ENCODE measurements at regions not wholly inside any gene's neighbourhood (a gene's known extent, or its start where the extent isn't known, plus 50 kb on each side); places are given as distances from the start of the nearest gene placed in this dataset.

DNA sequence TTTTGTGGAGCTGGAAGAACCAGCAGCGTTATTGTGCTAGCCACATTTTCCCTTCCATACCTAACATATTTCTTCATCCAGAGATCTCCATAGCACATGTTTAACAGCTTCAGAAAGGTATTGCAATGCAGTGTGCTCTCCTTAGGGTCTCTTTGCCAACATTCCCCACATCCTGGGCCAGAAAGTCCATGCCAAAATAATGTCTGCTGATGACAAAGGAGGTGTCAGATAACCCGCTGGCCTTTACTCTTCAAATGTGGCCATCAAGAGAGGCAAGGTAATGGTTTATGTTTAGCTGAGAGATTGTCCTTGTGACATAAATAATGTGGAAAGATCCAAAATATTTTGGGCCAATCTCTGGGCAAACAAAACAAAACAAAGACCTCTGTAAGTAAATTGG lies 1027.7 kb downstream of the NLGN4Y start:
- Mint-ChIP-seq H3K4me3 (no peak overlapping the region), H3K9me3 (no peaks in the 10 kb centered on the region), H3K4me1 (no peaks in the 10 kb centered on the region), H3K27me3 (peaks cover 0 to 2% (median 0%) of the 10 kb centered on the region in 5 donors), H3K36me3 (no peaks in the 10 kb centered on the region), H3K27ac (no peak overlapping the region)
- ATAC-seq (no peak), DNase-seq (no peak)
- POLR2A ChIA-PET, result no interaction called here

DNA sequence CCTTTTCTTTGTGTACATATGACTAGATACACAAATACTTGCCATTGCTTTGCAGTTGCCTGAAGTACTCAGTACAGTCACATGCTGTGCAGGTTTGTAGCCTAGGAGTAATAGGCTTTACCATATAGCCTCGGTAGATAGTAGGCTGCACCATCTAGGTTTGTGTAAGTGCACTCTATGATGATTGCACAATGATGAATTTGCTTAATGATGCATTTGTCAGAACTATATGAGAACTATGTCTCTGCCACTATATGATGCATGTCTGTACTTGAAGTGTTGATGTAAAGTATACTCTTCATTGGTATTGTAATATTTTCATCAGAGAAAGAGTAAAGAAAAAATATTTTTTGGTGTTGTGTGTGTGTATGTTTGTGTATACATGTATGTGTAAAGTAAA lies 1030.7 kb downstream of the NLGN4Y start:
- H3K36me3 Mint-ChIP-seq, result no peaks in the 10 kb centered on the region

GRCh38 chrY:15559169-15559568 lies 1034.8 kb downstream of the NLGN4Y start:
- Mint-ChIP-seq H3K27ac (no peak overlapping the region), H3K9me3 (no peaks in the 10 kb centered on the region), H3K4me3 (no peak overlapping the region), H3K36me3 (no peaks in the 10 kb centered on the region), H3K27me3 (no peaks in the 10 kb centered on the region), H3K4me1 (no peaks in the 10 kb centered on the region)
- ATAC-seq, result no peak
- POLR2A ChIA-PET, result no interaction called here
- DNase-seq, result no peak

More for the DNA sequence above, 1030.7 kb downstream of the NLGN4Y start:
- H3K9me3 Mint-ChIP-seq, result no peaks in the 10 kb centered on the region
- H3K27me3 Mint-ChIP-seq, result no peaks in the 10 kb centered on the region
- H3K4me1 Mint-ChIP-seq, result no peaks in the 10 kb centered on the region
- no peak overlapping the region for H3K27ac Mint-ChIP-seq
- POLR2A ChIA-PET, result no interaction called here
- DNase-seq (no peak), ATAC-seq (no peak)
- no peak overlapping the region for H3K4me3 Mint-ChIP-seq

GRCh38 chrY:15560840-15561239 lies 1036.5 kb downstream of the NLGN4Y start:
- ATAC-seq, result no peak
- no peak overlapping the region for H3K4me3 Mint-ChIP-seq
- DNase-seq, result no peak

GRCh38 chrY:15561501-15562289 lies 1037.4 kb downstream of the NLGN4Y start:
- no peak overlapping the region for H3K4me3 Mint-ChIP-seq
- H3K4me1 Mint-ChIP-seq, result no peaks in the 10 kb centered on the region
- H3K27me3 Mint-ChIP-seq, result no peaks in the 10 kb centered on the region
- peaks cover 0 to 3% (median 0%) of the 10 kb centered on the region in 9 donors for H3K9me3 Mint-ChIP-seq
- no peak for ATAC-seq
- no peaks in the 10 kb centered on the region for H3K36me3 Mint-ChIP-seq
- no peak for DNase-seq
- POLR2A ChIA-PET, result no interaction called here
- H3K27ac Mint-ChIP-seq, result no peak overlapping the region

More at GRCh38 chrY:15560840-15561239, 1036.5 kb downstream of the NLGN4Y start:
- POLR2A ChIA-PET, result interaction anchor here (0.6 kb wide), 1 partner anchor 119 kb away, joined by 3 read pairs; no protein-coding TSS in a partner anchor
- Mint-ChIP-seq H3K36me3 (no peaks in the 10 kb centered on the region), H3K27me3 (no peaks in the 10 kb centered on the region), H3K4me1 (no peaks in the 10 kb centered on the region), H3K9me3 (peaks cover 0 to 3% (median 0%) of the 10 kb centered on the region in 9 donors), H3K27ac (no peak overlapping the region)

GRCh38 chrY:15577886-15578285 lies 1053.6 kb downstream of the NLGN4Y start:
- no peak overlapping the region for H3K4me3 Mint-ChIP-seq
- POLR2A ChIA-PET, result no interaction called here
- peaks cover 0 to 3% (median 0%) of the 10 kb centered on the region in 9 donors for H3K9me3 Mint-ChIP-seq
- H3K36me3 Mint-ChIP-seq, result no peaks in the 10 kb centered on the region
- ATAC-seq (no peak), DNase-seq (no peak)
- H3K27me3 Mint-ChIP-seq, result peaks cover 0 to 11% (median 0%) of the 10 kb centered on the region in 5 donors
- H3K27ac Mint-ChIP-seq, result no peak overlapping the region
- no peaks in the 10 kb centered on the region for H3K4me1 Mint-ChIP-seq

DNA sequence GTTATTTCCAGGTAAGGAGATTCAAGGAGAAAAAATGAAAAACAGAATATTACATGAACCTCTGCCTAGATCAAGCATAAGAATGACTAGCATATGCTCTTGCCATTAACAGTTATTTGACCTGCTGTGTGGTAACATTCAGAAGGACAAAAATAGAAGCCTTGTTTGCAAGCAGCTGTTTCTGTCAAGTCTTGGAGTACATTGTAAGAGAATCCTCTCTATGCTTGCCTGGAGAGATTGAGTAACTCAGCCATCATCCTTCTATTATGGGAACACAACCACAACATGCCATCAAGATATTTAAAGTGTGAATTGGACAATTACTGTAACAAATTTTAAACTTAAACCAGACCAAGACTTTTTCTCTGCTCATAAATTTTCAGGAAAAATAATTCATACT lies 1054.4 kb downstream of the NLGN4Y start:
- no peak for ATAC-seq
- DNase-seq, result no peak
- Mint-ChIP-seq H3K27ac (no peak overlapping the region), H3K27me3 (peaks cover 0 to 11% (median 0%) of the 10 kb centered on the region in 5 donors), H3K4me3 (no peak overlapping the region), H3K9me3 (peaks cover 0 to 3% (median 0%) of the 10 kb centered on the region in 9 donors), H3K36me3 (no peaks in the 10 kb centered on the region), H3K4me1 (no peaks in the 10 kb centered on the region)
- POLR2A ChIA-PET, result no interaction called here

GRCh38 chrY:15579245-15579644 lies 1054.9 kb downstream of the NLGN4Y start:
- ATAC-seq, result no peak
- Mint-ChIP-seq H3K27me3 (peaks cover 0 to 11% (median 0%) of the 10 kb centered on the region in 5 donors), H3K36me3 (no peaks in the 10 kb centered on the region), H3K9me3 (peaks cover 0 to 3% (median 0%) of the 10 kb centered on the region in 9 donors), H3K4me1 (no peaks in the 10 kb centered on the region), H3K27ac (no peak overlapping the region), H3K4me3 (no peak overlapping the region)
- DNase-seq, result no peak
- POLR2A ChIA-PET, result no interaction called here

GRCh38 chrY:15583111-15583510 lies 1058.8 kb downstream of the NLGN4Y start:
- no peaks in the 10 kb centered on the region for H3K9me3 Mint-ChIP-seq
- no peaks in the 10 kb centered on the region for H3K27me3 Mint-ChIP-seq
- H3K4me3 Mint-ChIP-seq, result no peak overlapping the region
- DNase-seq, result no peak
- POLR2A ChIA-PET, result no interaction called here
- H3K4me1 Mint-ChIP-seq, result no peaks in the 10 kb centered on the region
- H3K36me3 Mint-ChIP-seq, result no peaks in the 10 kb centered on the region
- ATAC-seq, result no peak
- H3K27ac Mint-ChIP-seq, result no peak overlapping the region

DNA sequence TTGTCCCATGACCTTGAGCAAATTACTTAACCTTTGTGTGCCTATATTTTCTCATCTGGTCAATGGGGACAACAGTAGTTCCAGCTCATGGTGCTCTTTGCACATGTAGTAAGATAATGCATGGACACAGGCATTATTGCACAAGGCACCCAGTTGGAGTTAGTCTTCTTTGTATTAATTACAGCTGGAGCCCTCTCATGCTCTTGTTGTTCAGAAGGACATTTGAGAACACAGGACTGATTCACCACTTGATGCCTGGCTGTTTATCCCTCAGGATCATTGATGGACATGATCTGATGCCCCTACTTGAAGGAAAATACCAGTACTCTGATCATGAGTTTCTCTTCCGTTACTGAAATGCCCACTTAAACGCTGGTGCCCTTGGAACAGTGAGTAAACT lies 1068.6 kb downstream of the NLGN4Y start:
- no peak overlapping the region for H3K27ac Mint-ChIP-seq
- H3K27me3 Mint-ChIP-seq, result peaks cover 0 to 4% (median 0%) of the 10 kb centered on the region in 5 donors
- H3K4me3 Mint-ChIP-seq, result no peak overlapping the region
- no peaks in the 10 kb centered on the region for H3K9me3 Mint-ChIP-seq
- DNase-seq, result no peak
- no peaks in the 10 kb centered on the region for H3K4me1 Mint-ChIP-seq
- POLR2A ChIA-PET, result no interaction called here
- no peaks in the 10 kb centered on the region for H3K36me3 Mint-ChIP-seq
- no peak for ATAC-seq

DNA sequence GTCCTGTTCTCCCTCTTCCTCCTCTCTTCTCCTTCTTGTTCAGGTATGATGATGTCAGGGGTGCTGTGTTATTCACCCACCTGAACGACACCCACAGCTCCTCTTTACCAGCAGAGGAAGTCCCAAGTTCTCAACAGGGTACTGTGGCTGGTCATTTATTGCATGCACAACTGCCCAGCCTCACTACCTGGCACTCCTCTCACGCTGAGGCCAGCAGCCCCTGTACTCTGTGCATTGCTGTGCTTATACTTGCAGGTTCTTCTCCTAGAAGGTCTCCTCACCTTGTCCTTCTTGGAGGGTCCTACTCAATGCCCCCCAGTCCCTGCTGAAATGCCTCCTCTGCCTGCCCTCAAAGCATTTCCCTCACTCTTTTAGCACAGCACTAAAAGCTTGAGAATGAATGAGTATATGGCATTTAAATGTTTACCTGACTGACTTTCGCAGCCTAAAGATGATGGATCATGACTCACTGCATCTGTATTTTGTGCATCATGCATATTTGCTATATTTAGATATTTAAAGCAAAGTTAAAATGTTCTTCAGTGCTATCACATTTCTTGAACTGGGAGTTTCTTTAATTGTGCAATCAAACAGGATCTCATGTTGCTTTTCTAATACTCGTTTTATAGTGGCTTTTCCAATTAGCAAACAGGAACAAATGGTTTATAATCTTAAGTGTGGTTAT lies 1069.3 kb downstream of the NLGN4Y start:
- Mint-ChIP-seq H3K36me3 (no peaks in the 10 kb centered on the region), H3K27me3 (peaks cover 0 to 4% (median 0%) of the 10 kb centered on the region in 5 donors), H3K4me3 (no peak overlapping the region), H3K9me3 (no peaks in the 10 kb centered on the region), H3K4me1 (no peaks in the 10 kb centered on the region), H3K27ac (no peak overlapping the region)
- no peak for ATAC-seq
- DNase-seq, result no peak
- POLR2A ChIA-PET, result no interaction called here

DNA sequence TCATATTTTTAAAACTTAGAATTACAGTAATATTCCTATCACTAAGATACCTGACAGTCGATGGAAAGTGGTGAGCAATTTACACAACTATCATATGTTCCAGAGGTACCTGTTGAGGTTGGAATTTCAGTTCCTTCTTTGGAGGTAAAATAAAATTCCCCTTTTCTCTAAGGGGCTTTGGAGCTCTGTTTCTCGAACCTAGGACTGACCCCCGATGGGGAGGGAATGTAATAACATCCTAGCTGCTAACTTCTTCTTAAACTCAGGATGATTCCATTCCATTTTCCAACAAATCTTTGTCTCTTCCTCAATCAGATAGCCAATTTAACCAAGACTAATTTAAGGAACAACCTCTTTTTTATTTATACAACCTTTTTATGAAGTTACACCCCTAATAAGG lies 1069.8 kb downstream of the NLGN4Y start:
- H3K9me3 Mint-ChIP-seq, result no peaks in the 10 kb centered on the region

DNA sequence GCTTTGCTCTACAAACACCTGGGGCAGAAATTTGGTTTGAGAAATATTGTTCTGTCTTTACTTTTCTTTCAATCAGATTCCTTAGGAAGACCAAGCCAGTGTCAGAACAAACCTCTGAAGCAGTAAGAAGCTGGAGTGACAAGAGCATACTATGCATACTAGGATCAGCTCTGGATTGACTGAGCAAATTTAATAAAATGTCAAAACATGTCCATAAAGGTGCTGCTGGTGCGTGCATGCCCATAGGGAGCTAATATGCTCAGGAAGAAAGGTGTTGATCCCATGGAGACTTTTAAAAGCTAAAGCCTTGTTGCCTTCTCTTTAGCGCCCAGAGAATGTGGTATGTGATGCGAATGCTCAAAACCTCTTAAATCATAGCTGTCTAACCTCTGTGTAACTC lies 1076.2 kb downstream of the NLGN4Y start:
- Mint-ChIP-seq H3K9me3 (peaks cover 0 to 10% (median 0%) of the 10 kb centered on the region in 9 donors), H3K36me3 (no peaks in the 10 kb centered on the region), H3K27ac (no peak overlapping the region), H3K4me1 (no peaks in the 10 kb centered on the region), H3K27me3 (peaks cover 0 to 4% (median 0%) of the 10 kb centered on the region in 5 donors), H3K4me3 (no peak overlapping the region)
- DNase-seq (no peak), ATAC-seq (no peak)
- POLR2A ChIA-PET, result no interaction called here

More for the DNA sequence above, 1069.8 kb downstream of the NLGN4Y start:
- Mint-ChIP-seq H3K36me3 (no peaks in the 10 kb centered on the region), H3K4me3 (no peak overlapping the region), H3K4me1 (no peaks in the 10 kb centered on the region), H3K27me3 (peaks cover 0 to 4% (median 0%) of the 10 kb centered on the region in 5 donors), H3K27ac (no peak overlapping the region)
- no peak for ATAC-seq
- no peak for DNase-seq
- POLR2A ChIA-PET, result no interaction called here
